ENCODE measurements at regions not wholly inside any gene's neighbourhood (a gene's known extent, or its start where the extent isn't known, plus 50 kb on each side); places are given as distances from the start of the nearest gene placed in this dataset.

DNA sequence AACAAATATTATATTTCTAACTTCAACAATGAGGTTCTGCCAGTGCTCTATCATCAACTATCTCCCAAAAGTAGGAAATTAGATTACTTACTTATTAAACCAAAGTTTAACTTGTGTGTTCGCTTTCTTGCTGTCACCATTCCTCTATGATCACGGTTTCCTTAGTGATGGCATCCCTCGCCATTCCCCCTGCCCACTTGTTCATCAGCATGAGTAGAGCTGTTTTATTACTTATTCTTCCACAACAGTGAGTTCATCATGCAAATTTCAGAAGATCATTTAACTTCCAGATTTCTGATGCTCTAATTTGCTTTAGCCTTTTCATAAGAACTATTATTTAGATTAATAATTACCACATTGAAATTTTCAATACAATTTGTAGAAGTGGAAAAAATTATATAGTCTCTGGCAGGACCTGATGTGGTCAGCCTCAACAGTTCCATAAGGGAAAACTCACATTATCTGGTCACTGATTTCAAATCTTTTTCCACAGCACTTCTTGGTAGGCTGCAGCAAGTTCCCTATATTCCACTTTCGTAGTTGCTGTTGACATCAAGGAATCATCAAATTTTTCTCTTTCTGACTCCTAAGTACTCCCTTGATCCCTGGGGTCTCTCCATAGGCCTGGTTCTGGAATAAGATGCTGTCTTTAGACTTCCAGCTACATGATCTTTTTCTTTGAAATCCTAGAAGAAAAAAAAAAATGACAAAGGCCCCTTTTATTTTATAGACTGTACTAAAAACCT, 174.6 kb downstream of the RASSF9 start:
- H3K9me3 ChIP-seq (ENCODE audit: control insufficient read depth, insufficient read depth, low read length): no peaks in the 10 kb centered on the region
- TF ChIP-seq, protein P1, sequence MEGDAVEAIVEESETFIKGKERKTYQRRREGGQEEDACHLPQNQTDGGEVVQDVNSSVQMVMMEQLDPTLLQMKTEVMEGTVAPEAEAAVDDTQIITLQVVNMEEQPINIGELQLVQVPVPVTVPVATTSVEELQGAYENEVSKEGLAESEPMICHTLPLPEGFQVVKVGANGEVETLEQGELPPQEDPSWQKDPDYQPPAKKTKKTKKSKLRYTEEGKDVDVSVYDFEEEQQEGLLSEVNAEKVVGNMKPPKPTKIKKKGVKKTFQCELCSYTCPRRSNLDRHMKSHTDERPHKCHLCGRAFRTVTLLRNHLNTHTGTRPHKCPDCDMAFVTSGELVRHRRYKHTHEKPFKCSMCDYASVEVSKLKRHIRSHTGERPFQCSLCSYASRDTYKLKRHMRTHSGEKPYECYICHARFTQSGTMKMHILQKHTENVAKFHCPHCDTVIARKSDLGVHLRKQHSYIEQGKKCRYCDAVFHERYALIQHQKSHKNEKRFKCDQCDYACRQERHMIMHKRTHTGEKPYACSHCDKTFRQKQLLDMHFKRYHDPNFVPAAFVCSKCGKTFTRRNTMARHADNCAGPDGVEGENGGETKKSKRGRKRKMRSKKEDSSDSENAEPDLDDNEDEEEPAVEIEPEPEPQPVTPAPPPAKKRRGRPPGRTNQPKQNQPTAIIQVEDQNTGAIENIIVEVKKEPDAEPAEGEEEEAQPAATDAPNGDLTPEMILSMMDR (IDR thresholded peaks at IDR 0.05; ENCODE audit: low read depth, low read length): no peak
- CTCF ChIA-PET: no interaction called here
- H3K27ac ChIP-seq (ENCODE audit: low read depth, low read length): no peak overlapping the region
- no peak overlapping the region for H3K4me3 ChIP-seq (ENCODE audit: low read depth, low read length)
- POLR2A ChIA-PET: no interaction called here
- no peaks in the 10 kb centered on the region for H3K27me3 ChIP-seq (ENCODE audit: control insufficient read depth, insufficient read depth, low read length)
- no peak for DNase-seq (ENCODE audit: low read depth, low spot score)

DNA sequence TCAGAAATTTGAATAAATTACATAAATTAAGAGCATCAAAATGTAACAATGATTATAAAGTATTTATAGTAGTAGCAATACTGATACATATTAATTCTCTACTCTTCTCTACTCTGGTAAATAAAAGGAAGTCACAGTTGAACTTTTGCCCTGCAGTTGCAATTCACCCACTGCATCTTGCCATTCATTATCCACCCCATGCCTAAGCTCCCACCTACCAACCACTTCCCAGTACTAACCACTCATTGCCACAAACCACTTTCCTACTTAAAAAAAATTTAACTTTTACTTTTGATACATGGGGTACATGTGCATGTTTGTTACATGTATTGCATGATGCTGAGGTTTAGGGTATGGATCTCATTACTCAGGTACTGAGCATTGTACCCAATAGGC, 174.0 kb downstream of the RASSF9 start:
- no peak for DNase-seq (ENCODE audit: low read depth, low spot score)
- ChIA-PET POLR2A (no interaction called here), CTCF (no interaction called here)

DNA sequence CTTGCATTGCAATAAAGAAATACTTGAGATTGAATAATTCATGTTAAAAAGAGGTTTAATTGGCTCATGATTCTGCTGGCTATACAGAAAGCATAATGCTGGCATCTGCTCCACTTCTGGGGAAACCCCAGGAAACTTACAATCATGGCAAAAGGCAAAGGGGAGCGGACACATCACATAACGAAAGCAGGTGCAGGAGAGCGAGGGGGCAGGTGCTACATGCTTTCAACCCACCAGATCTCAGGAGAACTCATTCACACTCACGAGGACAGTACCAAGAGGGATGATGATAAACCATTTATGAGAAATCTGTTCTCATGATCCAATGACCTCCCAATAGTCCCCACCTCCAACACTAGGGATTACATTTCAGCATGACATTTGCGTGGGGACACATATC, 172.6 kb downstream of the RASSF9 start:
- no peaks in the 10 kb centered on the region for H3K27me3 ChIP-seq (ENCODE audit: control insufficient read depth, insufficient read depth, low read length)
- no peak overlapping the region for H3K4me3 ChIP-seq (ENCODE audit: low read depth, low read length)
- TF ChIP-seq, protein P1 (IDR thresholded peaks at IDR 0.05; ENCODE audit: low read depth, low read length): no peak
- H3K27ac ChIP-seq (ENCODE audit: low read depth, low read length): no peak overlapping the region
- no peaks in the 10 kb centered on the region for H3K9me3 ChIP-seq (ENCODE audit: control insufficient read depth, insufficient read depth, low read length)
- no peak for DNase-seq (ENCODE audit: low read depth, low spot score)
- ChIA-PET POLR2A (no interaction called here), CTCF (no interaction called here)

More for the DNA sequence above, 174.0 kb downstream of the RASSF9 start:
- TF ChIP-seq, protein P1 (IDR thresholded peaks at IDR 0.05; ENCODE audit: low read depth, low read length): no peak
- no peak overlapping the region for H3K27ac ChIP-seq (ENCODE audit: low read depth, low read length)
- no peaks in the 10 kb centered on the region for H3K9me3 ChIP-seq (ENCODE audit: control insufficient read depth, insufficient read depth, low read length)
- H3K27me3 ChIP-seq (ENCODE audit: control insufficient read depth, insufficient read depth, low read length): no peaks in the 10 kb centered on the region
- H3K4me3 ChIP-seq (ENCODE audit: low read depth, low read length): no peak overlapping the region

DNA sequence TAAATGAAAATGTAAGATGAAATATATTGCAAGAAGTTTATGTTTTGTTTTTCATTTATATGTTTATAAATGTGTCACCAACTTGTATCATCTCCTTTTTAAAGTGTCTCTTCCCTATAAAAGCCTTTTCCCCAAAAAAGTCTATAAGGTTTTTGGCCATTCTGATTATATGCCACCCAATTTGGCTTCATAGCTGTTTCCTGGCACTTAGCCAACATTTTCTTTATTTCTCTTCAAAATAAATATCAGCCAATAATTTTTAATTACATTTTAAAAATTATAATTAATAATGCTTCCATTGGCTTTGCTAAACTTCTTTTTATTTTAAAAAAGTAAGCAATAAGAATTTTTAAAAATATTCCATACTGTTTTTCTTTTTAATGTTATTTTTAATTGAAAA, 171.8 kb downstream of the RASSF9 start:
- TF ChIP-seq, protein P1 (IDR thresholded peaks at IDR 0.05; ENCODE audit: low read depth, low read length): no peak
- no peak for DNase-seq (ENCODE audit: low read depth, low spot score)
- CTCF ChIA-PET: no interaction called here

DNA sequence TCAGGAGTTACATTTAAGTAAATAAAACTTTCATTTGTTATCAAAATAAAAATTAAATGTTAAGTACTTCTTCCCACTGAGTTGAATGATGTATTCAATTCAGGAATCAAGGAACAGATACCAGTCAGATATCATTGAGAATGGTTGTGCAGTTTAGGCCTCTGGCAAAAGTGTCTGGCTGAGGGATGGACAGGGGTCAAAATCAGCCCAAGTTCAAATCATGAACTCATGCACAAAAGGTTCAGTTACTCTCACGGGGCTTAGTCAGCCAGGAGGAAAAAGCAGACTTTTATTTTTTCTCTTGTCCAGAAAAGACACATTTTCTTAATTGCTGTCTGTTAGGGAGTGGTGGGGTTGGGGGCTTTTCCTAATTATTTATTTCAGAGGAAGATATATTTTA, 166.3 kb downstream of the RASSF9 start:
- DNase-seq (ENCODE audit: low read depth, low spot score): no peak
- ChIA-PET CTCF (no interaction called here), POLR2A (no interaction called here)
- TF ChIP-seq, protein P1 (IDR thresholded peaks at IDR 0.05; ENCODE audit: low read depth, low read length): no peak
- H3K27me3 ChIP-seq (ENCODE audit: control insufficient read depth, insufficient read depth, low read length): no peaks in the 10 kb centered on the region
- no peak overlapping the region for H3K4me3 ChIP-seq (ENCODE audit: low read depth, low read length)
- no peaks in the 10 kb centered on the region for H3K9me3 ChIP-seq (ENCODE audit: control insufficient read depth, insufficient read depth, low read length)
- H3K27ac ChIP-seq (ENCODE audit: low read depth, low read length): no peak overlapping the region

More for the DNA sequence above, 171.8 kb downstream of the RASSF9 start:
- POLR2A ChIA-PET: no interaction called here
- no peak overlapping the region for H3K4me3 ChIP-seq (ENCODE audit: low read depth, low read length)
- H3K9me3 ChIP-seq (ENCODE audit: control insufficient read depth, insufficient read depth, low read length): no peaks in the 10 kb centered on the region
- H3K27me3 ChIP-seq (ENCODE audit: control insufficient read depth, insufficient read depth, low read length): no peaks in the 10 kb centered on the region
- H3K27ac ChIP-seq (ENCODE audit: low read depth, low read length): no peak overlapping the region

Data from AG04450 (cell line).